ENCODE measurements at regions not wholly inside any gene's neighbourhood (a gene's known extent, or its start where the extent isn't known, plus 50 kb on each side); places are given as distances from the start of the nearest gene placed in this dataset.

- DNase-seq = no peak
Measured at GRCh38 chr9:81156381-81156780, 533.0 kb downstream of the TLE1 start.

DNA sequence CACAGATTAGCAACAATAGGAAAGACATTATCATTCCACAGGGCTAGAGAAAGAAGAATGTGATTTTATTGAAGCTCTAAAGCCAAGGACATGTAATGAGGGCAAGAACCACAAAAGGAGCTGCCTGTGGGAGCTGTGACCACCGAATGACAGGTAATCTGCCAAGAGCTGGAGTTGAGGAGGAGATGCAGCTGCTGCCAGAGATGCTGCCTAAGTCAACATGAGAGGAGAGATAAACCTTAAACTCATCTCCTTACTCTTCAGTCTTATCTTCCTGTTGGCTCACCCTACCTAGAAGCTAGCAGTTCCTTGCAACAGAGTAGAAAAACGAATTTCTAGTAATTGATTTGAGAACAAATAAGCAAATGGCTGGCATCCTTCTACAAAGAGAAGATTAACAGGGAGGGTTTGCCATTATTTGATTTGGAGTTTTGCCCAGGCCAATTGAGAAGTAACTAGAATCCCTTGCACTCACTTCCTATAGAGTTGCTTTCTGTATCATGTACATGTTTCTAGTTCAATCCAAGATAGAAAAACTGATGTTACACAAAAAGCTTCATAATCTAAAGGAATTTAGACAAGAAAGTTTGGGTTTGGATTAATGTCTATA is 539.2 kb downstream of the TLE1 start:
- DNase-seq = no peak

DNA sequence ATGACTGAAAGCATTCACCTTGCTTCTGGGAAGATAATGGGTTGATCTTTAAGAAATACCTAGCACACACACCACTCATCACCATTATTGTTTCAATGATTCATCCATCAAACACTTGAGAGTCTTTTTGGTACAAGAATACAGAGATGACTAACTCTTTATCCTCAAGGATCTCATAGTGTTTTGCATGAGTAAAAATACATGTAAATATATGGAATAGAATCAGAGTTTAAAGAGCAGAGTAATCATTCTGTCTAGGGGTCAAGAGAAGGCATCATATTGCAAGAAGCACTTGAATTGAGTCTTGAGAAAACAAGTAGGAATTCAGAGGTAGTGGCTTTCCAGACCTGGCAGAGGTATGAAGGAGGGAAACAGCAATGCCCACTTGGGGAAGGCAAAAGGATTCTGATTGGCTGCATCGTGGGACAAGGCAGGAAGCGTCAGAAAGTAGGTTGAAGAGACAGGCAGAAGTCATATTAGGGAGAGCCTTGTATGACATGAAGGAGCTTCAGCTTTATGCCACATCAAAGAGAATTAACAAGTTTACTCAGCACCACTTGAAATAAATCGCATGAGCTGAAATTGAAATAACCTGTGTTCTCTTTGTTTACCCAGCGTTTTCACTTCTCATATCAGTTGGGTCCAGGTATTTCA is 542.5 kb downstream of the TLE1 start:
- DNase-seq = no peak

DNA sequence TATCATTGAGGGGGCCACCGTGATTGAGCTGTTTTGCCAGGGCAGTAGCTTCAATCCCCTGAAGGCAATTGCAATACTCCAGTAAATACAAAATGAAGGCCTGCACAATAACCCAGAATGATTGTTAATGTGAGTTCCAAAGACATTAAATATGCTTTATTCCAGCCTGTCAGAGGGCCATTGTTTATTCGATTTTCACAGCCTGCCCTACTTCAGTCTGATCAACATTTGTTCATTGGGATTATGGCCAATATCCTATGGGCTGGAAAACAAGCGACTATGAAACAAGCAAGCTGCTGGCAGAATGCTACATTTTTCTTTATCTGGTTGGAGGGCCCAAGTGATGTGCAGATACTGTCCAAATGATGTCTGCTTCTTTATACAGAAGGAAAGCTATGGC is 543.1 kb downstream of the TLE1 start:
- DNase-seq = no peak

DNA sequence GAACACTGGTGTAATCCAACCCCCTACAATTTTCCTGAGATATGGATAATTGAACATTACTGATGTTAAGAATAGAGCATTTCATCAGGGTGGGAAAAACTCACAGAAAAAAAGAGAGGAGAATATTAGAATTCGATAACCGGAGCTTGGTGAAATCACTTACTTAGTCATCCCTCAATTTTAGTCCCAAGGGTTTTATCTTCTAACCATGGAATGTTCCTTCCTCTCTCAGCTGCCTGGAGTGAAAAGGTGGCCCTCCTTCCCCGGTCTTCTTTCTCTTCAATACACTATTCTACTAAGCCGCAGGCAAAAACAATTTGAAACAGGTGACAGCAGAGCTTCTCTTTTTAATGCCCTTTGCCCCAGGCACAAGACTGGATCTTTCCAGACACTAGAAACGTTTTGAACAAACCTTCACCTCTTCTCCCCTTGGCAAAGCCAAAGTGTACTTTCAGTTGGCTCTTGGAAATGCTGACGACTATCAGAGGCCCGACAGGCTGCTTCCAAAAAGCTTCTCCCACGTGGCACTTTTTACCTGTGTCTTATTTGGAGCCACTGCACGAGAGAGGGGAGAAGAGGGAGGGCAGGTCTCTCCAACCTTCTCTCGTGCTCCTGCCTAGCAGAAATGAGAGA is 543.9 kb downstream of the TLE1 start:
- DNase-seq = no peak

DNA sequence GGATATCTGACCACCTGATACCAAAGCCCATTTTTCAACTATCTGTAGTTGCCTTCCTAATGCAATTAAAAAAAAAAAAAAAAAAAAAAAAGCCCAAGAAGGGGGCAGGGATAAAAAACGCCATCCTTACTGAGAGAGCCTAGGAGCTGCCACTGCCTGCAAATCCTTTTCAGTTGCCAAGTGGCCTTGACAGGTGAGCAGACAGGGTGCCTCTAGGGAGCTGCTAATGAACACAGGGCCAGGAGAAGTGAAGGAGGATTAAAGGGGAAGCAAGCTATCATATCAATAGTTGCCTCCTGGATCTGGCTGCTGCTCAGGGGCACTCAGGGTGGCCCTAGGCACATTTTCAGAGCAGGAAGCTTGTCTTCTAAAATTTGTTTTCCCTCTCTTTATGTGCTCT is 547.4 kb downstream of the TLE1 start:
- no peak for DNase-seq

- no peak for DNase-seq
Measured at GRCh38 chr9:81137976-81138568, 551.3 kb downstream of the TLE1 start.

- DNase-seq = no peak
Measured at GRCh38 chr9:81132796-81133195, 556.6 kb downstream of the TLE1 start.

DNA sequence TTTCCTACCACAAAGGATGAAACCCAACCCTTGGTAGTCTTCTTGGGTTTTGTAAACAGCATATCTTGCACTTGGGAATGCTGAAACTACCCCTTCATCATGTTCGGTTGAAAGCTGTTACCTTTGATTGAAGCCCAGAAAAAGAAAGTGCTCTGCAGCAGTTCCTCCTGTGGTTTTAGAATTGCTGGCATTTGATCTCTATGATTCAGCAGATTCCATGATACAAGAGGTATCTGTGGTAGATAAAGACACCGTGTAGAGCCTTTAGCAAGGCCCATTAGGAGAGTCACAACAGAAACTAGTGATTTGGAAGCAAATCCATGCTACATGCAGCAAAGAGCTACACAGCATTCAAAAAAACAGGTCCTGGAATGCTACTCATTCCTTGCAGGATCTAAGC is 557.0 kb downstream of the TLE1 start:
- DNase-seq = no peak

DNA sequence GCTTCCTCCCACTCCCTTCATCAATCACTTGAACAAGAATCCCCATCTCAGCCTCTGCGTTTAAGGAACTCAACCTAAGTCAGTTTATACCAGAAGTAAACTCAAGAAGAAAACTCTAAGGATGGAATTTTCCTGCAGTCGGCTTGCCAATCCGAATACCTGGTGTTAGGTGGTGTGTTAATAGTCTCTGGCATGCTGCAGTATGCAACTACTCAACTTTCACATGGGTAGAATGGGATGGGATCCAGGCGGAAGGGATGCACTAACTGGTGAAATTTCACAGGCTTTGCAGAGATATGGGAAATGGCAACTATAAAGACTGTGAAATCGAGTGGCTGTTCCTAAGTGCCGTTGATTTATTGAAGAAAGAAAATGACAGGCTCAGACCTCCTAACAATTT is 560.6 kb downstream of the TLE1 start:
- no peak for DNase-seq

GRCh38 chr9:81125446-81126092 is 563.8 kb downstream of the TLE1 start:
- DNase-seq = no peak

DNA sequence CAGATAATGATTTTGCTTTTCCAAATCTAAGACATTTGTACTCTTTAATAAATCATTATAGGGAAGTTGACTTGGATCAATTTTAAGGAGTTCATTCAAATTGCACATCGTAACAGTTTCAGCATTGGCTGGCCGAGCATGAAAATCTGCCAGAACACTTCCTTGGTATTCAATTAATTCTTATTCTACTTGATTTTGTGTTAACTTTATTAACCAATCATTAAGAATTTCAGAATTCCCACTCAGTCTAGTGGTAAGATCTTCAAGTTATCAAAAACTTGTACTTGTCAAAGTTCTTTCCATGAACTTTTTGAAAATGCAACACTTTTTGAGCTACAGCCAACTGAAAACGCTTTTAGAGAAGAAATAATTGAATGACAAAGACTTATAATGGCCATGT is 565.8 kb downstream of the TLE1 start:
- no peak for DNase-seq

DNA sequence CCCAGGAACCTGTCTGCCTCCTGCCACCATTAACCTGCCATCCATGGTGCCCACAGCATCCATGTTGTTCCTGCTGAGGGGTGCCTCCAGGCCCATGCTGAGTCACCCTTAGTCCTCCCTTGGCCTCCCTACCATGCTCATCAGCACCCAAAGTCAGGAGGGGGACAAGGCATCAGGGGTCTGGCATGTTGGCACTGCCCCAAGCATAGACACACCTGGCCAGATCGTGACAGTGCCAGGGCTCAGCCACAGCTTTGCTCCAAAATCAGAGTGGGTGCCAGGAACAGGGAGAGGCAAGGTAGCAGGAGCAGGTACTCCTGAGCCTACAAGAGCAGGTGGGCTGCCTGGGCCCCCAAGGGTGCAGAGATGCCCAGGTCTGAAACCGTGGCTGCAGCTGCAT is 566.6 kb downstream of the TLE1 start:
- no peak for DNase-seq

- DNase-seq = no peak
Measured at GRCh38 chr9:81119591-81119990, 569.8 kb downstream of the TLE1 start.

DNA sequence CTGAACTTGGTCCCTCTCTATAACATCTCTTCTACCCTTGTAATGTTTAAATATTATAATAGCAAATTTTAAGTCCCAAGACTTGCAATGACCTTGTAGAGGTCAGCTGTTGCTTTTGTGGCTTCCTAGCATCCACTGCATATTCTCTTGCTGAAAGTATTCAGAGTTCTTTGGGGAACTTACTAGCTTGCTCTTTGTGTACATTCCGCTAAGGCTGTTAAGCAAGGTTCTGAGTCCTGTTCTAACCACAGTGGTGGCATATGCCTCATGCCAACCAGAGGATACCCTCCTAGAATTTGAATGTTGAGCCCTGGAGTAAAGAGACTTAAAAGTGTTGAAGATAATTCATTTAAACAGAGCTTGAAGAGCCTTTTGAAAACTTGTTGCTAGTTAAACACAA is 570.9 kb downstream of the TLE1 start:
- DNase-seq = no peak

GRCh38 chr9:81116340-81117137 is 572.8 kb downstream of the TLE1 start:
- no peak for DNase-seq

DNA sequence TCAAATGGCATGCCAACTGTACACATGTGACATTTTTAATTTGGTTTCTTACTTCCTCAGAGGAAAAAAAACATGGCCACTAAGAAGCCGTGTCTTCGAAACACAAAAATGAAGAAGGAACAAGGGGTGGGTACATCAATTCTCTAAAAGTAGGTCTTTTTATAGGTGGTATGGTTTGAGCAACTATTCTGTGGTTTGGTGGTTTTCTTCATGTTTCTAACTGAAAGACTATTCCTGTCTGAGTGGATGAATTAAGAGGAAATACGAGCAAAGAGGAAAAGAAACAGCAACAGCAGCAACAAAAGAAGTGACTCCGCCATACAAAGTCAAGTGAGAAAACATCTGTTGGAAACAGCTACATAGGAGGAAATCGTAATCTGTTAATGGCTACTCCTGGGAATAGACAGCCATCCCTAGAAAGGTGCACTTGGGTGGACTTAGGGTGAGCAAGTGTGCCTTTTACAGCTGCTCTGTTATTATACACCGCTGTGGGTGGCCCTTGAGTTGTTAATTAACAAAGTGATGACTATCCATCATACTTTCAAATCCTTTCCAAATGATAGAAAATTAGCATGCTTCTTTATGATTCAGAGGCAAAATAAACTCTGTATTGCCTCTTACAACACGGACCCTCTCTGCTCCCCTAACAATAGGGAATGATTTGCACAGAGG is 575.8 kb downstream of the TLE1 start:
- DNase-seq = no peak

GRCh38 chr9:81112627-81113452 is 576.5 kb downstream of the TLE1 start:
- no peak for DNase-seq

DNA sequence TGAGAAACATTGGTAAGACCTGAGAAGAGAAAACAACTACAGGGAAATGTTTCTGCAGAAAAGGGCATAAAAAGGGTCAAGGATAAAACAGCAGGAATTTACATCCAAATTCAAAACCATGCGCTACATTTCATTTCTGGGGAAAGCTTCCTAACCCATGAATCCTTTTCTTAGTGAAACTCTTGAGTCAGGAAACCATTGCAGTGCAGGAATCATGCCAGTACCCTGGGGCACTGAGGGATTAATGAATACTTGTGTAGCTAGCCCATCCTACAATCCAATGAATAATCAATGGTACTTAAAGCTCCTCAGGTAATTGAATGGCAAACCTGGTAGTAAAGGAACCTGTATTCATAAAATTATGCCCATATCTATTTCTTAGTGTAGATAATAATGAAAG is 580.5 kb downstream of the TLE1 start:
- DNase-seq = no peak

- DNase-seq = no peak
Measured at GRCh38 chr9:81108391-81108790, 581.0 kb downstream of the TLE1 start.
